ENCODE measurements at regions not wholly inside any gene's neighbourhood (a gene's known extent, or its start where the extent isn't known, plus 50 kb on each side); places are given as distances from the start of the nearest gene placed in this dataset. TPM values are rescaled to one million over a fixed set of nuclear protein-coding genes. Genes with fewer than 3 reads are reported as not detected.

GRCh38 chr3:73326396-73326795, 264.9 kb downstream of the EBLN2 start:
- Histone ChIP-seq H3K27me3 (ENCODE audit: control insufficient read depth, insufficient read depth, low read length) (no peaks in the 10 kb centered on the region), H3K9me3 (ENCODE audit: control insufficient read depth, insufficient read depth, low read length) (no peaks in the 10 kb centered on the region), H3K27ac (ENCODE audit: low read depth, low read length) (no peak overlapping the region), H3K4me3 (ENCODE audit: low read depth, low read length) (no peak overlapping the region)
- no peak for DNase-seq (ENCODE audit: low read depth, low spot score)
- CTCF ChIA-PET, result no interaction called here
- TF ChIP-seq, protein P1, sequence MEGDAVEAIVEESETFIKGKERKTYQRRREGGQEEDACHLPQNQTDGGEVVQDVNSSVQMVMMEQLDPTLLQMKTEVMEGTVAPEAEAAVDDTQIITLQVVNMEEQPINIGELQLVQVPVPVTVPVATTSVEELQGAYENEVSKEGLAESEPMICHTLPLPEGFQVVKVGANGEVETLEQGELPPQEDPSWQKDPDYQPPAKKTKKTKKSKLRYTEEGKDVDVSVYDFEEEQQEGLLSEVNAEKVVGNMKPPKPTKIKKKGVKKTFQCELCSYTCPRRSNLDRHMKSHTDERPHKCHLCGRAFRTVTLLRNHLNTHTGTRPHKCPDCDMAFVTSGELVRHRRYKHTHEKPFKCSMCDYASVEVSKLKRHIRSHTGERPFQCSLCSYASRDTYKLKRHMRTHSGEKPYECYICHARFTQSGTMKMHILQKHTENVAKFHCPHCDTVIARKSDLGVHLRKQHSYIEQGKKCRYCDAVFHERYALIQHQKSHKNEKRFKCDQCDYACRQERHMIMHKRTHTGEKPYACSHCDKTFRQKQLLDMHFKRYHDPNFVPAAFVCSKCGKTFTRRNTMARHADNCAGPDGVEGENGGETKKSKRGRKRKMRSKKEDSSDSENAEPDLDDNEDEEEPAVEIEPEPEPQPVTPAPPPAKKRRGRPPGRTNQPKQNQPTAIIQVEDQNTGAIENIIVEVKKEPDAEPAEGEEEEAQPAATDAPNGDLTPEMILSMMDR (IDR thresholded peaks at IDR 0.05; ENCODE audit: low read depth, low read length), result no peak
- POLR2A ChIA-PET, result no interaction called here

DNA sequence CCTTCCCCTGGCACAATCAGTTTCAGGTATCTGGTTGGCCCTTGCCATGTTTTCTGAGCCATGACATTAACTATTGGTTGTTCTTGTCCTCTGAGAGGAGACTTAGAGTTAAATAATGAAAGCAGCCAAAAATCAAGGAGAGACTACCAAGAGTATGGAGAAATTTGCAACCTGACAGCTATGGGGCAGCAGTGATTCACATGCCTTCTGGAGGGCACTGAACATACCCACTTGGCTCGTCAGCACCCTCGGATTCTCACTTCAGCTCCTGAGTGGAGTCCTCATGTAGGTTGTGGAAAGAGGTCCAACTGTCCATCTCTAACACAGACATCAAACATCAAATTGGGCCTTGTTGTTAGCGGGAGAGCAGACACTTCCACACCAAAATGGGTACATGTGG, 265.6 kb downstream of the EBLN2 start:
- H3K9me3 ChIP-seq (ENCODE audit: control insufficient read depth, insufficient read depth, low read length), result no peaks in the 10 kb centered on the region
- ChIA-PET CTCF (no interaction called here), POLR2A (no interaction called here)
- H3K27me3 ChIP-seq (ENCODE audit: control insufficient read depth, insufficient read depth, low read length), result no peaks in the 10 kb centered on the region
- TF ChIP-seq, protein P1 (IDR thresholded peaks at IDR 0.05; ENCODE audit: low read depth, low read length), result no peak
- no peak for DNase-seq (ENCODE audit: low read depth, low spot score)
- H3K27ac ChIP-seq (ENCODE audit: low read depth, low read length), result no peak overlapping the region
- H3K4me3 ChIP-seq (ENCODE audit: low read depth, low read length), result no peak overlapping the region

Small RNA genes in the stretch of these regions (small RNA-seq; reads per million reads assigned to genes)
- not detected for gene RNU6-1270P (ENCODE audit: insufficient read length, low read depth)
